ENCODE measurements at regions not wholly inside any gene's neighbourhood (a gene's known extent, or its start where the extent isn't known, plus 50 kb on each side); places are given as distances from the start of the nearest gene placed in this dataset.

DNA sequence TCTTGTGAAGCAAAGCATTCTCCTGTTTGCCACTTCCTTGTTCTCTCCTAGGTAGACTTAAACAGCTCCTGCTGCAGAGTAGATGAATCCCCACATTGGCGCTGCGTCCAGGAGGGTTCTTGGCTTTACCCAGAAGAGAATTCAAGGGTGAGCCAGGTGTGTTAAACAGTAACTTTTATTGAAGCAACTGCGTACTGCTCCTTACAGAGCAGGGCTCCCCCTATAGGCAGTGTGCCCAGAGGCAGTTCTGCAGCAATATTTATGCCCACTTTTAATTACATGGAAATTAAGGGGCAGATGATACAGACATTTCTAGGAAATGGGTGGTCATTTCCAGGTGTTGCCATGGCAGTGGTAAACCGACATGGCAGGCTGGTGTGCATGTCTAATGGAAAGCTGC lies 987.6 kb upstream of the RBFOX1 start:
- TF ChIP-seq TCF12 (IDR thresholded peaks at IDR 0.05; ENCODE audit: low read depth), result no peak
- no peak for TF ChIP-seq ZBTB7A (IDR thresholded peaks at IDR 0.05; ENCODE audit: low read depth)
- TF ChIP-seq, protein P1, sequence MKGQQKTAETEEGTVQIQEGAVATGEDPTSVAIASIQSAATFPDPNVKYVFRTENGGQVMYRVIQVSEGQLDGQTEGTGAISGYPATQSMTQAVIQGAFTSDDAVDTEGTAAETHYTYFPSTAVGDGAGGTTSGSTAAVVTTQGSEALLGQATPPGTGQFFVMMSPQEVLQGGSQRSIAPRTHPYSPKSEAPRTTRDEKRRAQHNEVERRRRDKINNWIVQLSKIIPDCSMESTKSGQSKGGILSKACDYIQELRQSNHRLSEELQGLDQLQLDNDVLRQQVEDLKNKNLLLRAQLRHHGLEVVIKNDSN (IDR thresholded peaks at IDR 0.05), result no peak
- TF ChIP-seq TEAD4 (IDR thresholded peaks at IDR 0.05), result no peak
- TF ChIP-seq CREB1 (IDR thresholded peaks at IDR 0.05; ENCODE audit: low read depth), result no peak
- TF ChIP-seq, protein P2, sequence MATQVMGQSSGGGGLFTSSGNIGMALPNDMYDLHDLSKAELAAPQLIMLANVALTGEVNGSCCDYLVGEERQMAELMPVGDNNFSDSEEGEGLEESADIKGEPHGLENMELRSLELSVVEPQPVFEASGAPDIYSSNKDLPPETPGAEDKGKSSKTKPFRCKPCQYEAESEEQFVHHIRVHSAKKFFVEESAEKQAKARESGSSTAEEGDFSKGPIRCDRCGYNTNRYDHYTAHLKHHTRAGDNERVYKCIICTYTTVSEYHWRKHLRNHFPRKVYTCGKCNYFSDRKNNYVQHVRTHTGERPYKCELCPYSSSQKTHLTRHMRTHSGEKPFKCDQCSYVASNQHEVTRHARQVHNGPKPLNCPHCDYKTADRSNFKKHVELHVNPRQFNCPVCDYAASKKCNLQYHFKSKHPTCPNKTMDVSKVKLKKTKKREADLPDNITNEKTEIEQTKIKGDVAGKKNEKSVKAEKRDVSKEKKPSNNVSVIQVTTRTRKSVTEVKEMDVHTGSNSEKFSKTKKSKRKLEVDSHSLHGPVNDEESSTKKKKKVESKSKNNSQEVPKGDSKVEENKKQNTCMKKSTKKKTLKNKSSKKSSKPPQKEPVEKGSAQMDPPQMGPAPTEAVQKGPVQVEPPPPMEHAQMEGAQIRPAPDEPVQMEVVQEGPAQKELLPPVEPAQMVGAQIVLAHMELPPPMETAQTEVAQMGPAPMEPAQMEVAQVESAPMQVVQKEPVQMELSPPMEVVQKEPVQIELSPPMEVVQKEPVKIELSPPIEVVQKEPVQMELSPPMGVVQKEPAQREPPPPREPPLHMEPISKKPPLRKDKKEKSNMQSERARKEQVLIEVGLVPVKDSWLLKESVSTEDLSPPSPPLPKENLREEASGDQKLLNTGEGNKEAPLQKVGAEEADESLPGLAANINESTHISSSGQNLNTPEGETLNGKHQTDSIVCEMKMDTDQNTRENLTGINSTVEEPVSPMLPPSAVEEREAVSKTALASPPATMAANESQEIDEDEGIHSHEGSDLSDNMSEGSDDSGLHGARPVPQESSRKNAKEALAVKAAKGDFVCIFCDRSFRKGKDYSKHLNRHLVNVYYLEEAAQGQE (IDR thresholded peaks at IDR 0.05; ENCODE audit: low read depth), result no peak
- TF ChIP-seq EP300 (IDR thresholded peaks at IDR 0.05; ENCODE audit: borderline replicate concordance), result no peak
- TF ChIP-seq, protein P3, sequence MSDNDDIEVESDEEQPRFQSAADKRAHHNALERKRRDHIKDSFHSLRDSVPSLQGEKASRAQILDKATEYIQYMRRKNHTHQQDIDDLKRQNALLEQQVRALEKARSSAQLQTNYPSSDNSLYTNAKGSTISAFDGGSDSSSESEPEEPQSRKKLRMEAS (IDR thresholded peaks at IDR 0.05), result no peak
- no peak for TF ChIP-seq RAD21 (IDR thresholded peaks at IDR 0.05; ENCODE audit: low read depth)
- no peak for TF ChIP-seq CEBPB (IDR thresholded peaks at IDR 0.05)
- no peak for TF ChIP-seq EGR1 (IDR thresholded peaks at IDR 0.05)
- no peak for TF ChIP-seq NFIC (IDR thresholded peaks at IDR 0.05)
- TF ChIP-seq FOXM1 (IDR thresholded peaks at IDR 0.05; ENCODE audit: borderline replicate concordance, low read depth), result no peak
- TF ChIP-seq TAF1 (IDR thresholded peaks at IDR 0.05; ENCODE audit: low read depth), result no peak
- TF ChIP-seq YY1 (IDR thresholded peaks at IDR 0.05; ENCODE audit: low read depth), result no peak

DNA sequence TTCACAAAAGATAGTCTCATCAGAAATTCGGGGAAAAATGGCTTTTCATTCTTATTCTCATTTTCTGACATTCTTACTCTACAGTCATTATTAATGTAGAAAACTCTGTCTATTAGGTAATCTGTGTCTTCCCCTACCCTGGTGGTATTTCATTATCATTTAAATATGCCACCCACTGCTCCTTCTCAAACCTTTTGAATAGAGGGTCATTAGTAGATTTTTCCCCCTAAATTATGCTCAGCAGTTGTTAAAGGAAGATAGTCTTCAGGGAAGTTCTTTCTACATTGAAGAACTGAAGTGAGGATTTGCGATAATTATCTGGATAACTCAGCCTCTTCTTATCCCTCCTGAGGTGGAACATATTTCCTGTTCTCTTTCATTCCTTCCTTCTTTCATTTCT lies 989.5 kb upstream of the RBFOX1 start:
- TF ChIP-seq TEAD4 (IDR thresholded peaks at IDR 0.05), result no peak
- TF ChIP-seq, protein P2 (IDR thresholded peaks at IDR 0.05; ENCODE audit: low read depth), result no peak
- no peak for TF ChIP-seq FOXM1 (IDR thresholded peaks at IDR 0.05; ENCODE audit: borderline replicate concordance, low read depth)
- no peak for TF ChIP-seq ZBTB7A (IDR thresholded peaks at IDR 0.05; ENCODE audit: low read depth)
- TF ChIP-seq, protein P1 (IDR thresholded peaks at IDR 0.05), result no peak
- TF ChIP-seq, protein P3 (IDR thresholded peaks at IDR 0.05), result no peak
- no peak for TF ChIP-seq EGR1 (IDR thresholded peaks at IDR 0.05)
- no peak for TF ChIP-seq RAD21 (IDR thresholded peaks at IDR 0.05; ENCODE audit: low read depth)
- no peak for TF ChIP-seq CREB1 (IDR thresholded peaks at IDR 0.05; ENCODE audit: low read depth)
- TF ChIP-seq YY1 (IDR thresholded peaks at IDR 0.05; ENCODE audit: low read depth), result no peak
- no peak for TF ChIP-seq EP300 (IDR thresholded peaks at IDR 0.05; ENCODE audit: borderline replicate concordance)

DNA sequence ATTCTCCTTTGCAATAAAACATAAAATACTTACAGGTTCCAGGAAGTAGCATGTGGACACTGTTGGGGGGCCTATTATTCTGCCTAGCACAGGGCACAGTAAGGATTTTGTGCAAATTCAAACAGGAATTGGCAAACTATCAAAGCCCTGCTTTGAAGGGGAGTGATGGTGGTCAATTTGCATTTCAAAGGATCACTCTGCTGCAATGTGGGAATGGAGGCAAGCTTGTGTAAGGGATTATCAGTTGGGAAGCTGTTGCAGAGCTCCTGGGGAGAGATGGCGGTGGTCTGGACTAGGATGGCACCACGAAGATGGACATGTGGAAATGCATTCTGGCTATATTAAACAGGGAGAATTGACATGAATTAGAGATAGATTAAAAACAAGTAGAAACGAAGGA lies 990.7 kb upstream of the RBFOX1 start:
- TF ChIP-seq EP300 (IDR thresholded peaks at IDR 0.05; ENCODE audit: borderline replicate concordance) (no peak), FOXM1 (IDR thresholded peaks at IDR 0.05; ENCODE audit: borderline replicate concordance, low read depth) (no peak), CREB1 (IDR thresholded peaks at IDR 0.05; ENCODE audit: low read depth) (no peak), EGR1 (IDR thresholded peaks at IDR 0.05) (no peak), TAF1 (IDR thresholded peaks at IDR 0.05; ENCODE audit: low read depth) (no peak), ZBTB7A (IDR thresholded peaks at IDR 0.05; ENCODE audit: low read depth) (no peak), YY1 (IDR thresholded peaks at IDR 0.05; ENCODE audit: low read depth) (no peak), TEAD4 (IDR thresholded peaks at IDR 0.05) (no peak), NFIC (IDR thresholded peaks at IDR 0.05) (no peak), RAD21 (IDR thresholded peaks at IDR 0.05; ENCODE audit: low read depth) (no peak), CEBPB (IDR thresholded peaks at IDR 0.05) (no peak), TCF12 (IDR thresholded peaks at IDR 0.05; ENCODE audit: low read depth) (no peak)
- TF ChIP-seq, protein P3 (IDR thresholded peaks at IDR 0.05), result no peak
- TF ChIP-seq, protein P1 (IDR thresholded peaks at IDR 0.05), result no peak
- TF ChIP-seq, protein P2 (IDR thresholded peaks at IDR 0.05; ENCODE audit: low read depth), result no peak

DNA sequence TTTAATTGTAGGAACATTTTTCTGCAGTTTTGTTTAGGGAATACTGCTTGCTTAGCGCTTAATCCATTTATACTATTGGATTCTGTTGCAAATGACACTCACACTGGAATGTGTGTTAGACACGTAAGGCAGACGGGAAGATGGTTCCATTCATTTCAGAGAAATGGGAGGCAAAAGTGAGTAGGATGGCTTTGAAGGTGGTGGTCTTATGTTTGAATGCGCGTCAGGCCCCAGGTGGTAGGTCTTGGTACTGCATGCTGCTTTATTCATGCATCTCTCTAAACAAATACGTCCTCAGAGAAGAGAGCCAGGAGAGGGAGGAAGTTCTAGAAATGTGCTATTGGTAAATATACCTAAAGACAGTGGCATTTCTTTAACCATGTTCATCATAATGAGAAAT lies 997.6 kb upstream of the RBFOX1 start:
- TF ChIP-seq, protein P3 (IDR thresholded peaks at IDR 0.05), result no peak
- no peak for TF ChIP-seq RAD21 (IDR thresholded peaks at IDR 0.05; ENCODE audit: low read depth)
- no peak for TF ChIP-seq TEAD4 (IDR thresholded peaks at IDR 0.05)

All from Ishikawa (cell line).